ENCODE measurements at regions not wholly inside any gene's neighbourhood (a gene's known extent, or its start where the extent isn't known, plus 50 kb on each side); places are given as distances from the start of the nearest gene placed in this dataset.

DNA sequence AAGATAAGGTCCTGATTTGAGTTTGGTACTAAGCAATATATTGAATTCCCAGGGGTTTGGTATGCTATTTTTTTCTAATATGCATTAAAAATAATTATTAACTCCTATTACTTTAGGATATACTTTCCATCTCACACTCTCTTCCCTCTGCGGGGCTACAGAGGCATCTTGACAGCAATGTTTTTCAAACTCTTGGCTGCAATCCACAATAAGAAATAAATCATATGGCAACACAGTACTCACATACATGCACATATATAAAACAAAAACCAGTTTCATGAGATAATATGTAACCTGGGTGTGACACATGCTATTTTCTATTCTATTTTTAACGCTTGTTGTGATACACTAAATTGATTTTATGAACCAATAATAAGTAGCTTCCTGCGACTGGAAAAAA, 189.5 kb downstream of the UNC5CL start:
- Histone ChIP-seq H3K9me3 (no peaks in the 10 kb centered on the region), H3K4me3 (ENCODE audit: low read depth in 1 of 2, low read length in 1 of 2) (no peak overlapping the region), H3K4me1 (ENCODE audit: control insufficient read depth in 1 of 2, insufficient read depth in 1 of 2, low read depth in 1 of 2, low read length in 1 of 2) (no peaks in the 10 kb centered on the region), H3K27me3 (peaks cover 5% of the 10 kb centered on the region), H3K27ac (no peak overlapping the region), H3K36me3 (no peaks in the 10 kb centered on the region)
- TF ChIP-seq, protein P1, sequence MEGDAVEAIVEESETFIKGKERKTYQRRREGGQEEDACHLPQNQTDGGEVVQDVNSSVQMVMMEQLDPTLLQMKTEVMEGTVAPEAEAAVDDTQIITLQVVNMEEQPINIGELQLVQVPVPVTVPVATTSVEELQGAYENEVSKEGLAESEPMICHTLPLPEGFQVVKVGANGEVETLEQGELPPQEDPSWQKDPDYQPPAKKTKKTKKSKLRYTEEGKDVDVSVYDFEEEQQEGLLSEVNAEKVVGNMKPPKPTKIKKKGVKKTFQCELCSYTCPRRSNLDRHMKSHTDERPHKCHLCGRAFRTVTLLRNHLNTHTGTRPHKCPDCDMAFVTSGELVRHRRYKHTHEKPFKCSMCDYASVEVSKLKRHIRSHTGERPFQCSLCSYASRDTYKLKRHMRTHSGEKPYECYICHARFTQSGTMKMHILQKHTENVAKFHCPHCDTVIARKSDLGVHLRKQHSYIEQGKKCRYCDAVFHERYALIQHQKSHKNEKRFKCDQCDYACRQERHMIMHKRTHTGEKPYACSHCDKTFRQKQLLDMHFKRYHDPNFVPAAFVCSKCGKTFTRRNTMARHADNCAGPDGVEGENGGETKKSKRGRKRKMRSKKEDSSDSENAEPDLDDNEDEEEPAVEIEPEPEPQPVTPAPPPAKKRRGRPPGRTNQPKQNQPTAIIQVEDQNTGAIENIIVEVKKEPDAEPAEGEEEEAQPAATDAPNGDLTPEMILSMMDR (IDR thresholded peaks at IDR 0.05): no peak

DNA sequence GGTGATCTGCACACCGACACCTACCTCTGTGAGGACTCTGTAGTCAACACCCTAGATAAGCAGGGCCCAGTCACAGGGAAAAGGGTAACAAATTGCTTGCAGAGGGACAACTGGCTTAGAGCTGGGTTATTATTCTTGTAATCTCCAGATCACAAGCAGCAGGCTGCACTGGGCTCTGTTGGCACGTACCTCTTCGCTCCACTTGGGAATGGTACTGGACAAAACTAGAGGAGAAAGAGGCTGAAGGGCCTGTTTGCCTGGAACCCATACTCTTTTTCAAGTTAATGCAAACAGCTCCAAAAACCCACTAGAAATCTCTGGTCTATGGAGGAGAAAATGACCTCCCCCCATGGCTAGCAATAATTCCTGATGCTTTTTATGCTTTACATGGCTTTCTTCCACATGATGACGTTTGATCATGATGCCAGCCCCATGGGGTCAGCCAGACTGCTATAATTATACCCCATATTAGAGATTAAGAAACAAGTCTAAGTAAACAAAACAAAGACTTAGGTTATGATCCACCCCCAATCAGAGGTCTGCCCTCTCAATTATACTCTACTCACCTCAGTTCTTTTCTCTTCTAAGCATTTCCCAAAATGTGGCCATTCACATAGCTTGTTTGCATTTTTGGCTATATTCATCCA, 190.0 kb downstream of the UNC5CL start:
- Histone ChIP-seq H3K4me1 (ENCODE audit: control insufficient read depth in 1 of 2, insufficient read depth in 1 of 2, low read depth in 1 of 2, low read length in 1 of 2) (no peaks in the 10 kb centered on the region), H3K27me3 (peaks cover 8% of the 10 kb centered on the region), H3K9me3 (no peaks in the 10 kb centered on the region), H3K27ac (no peak overlapping the region), H3K36me3 (no peaks in the 10 kb centered on the region), H3K4me3 (ENCODE audit: low read depth in 1 of 2, low read length in 1 of 2) (no peak overlapping the region)
- TF ChIP-seq, protein P1 (IDR thresholded peaks at IDR 0.05): no peak

DNA sequence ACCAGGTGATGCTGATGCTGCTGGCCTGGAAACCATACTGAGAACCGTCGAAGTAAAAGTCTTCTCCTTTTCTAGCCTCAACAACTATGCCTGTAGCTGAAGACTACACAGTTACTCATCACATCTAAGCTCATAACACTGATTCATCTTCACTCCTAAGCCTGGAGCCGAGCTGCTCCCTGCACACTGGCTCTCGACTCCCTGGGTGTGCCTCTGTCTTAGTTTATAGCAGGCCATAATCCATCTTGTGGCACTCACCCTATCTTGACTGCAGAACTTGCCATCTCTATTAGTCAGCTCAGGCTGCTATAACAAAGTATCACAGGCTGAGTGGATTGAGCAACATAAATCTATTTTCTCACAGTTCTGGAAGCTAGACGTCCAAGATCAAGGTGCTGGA, 191.0 kb downstream of the UNC5CL start:
- H3K36me3 ChIP-seq: no peaks in the 10 kb centered on the region
- H3K27ac ChIP-seq: no peak overlapping the region
- TF ChIP-seq, protein P1 (IDR thresholded peaks at IDR 0.05): no peak
- no peak overlapping the region for H3K4me3 ChIP-seq (ENCODE audit: low read depth in 1 of 2, low read length in 1 of 2)
- peaks cover 17% of the 10 kb centered on the region for H3K27me3 ChIP-seq
- H3K4me1 ChIP-seq (ENCODE audit: control insufficient read depth in 1 of 2, insufficient read depth in 1 of 2, low read depth in 1 of 2, low read length in 1 of 2): no peaks in the 10 kb centered on the region
- H3K9me3 ChIP-seq: no peaks in the 10 kb centered on the region

DNA sequence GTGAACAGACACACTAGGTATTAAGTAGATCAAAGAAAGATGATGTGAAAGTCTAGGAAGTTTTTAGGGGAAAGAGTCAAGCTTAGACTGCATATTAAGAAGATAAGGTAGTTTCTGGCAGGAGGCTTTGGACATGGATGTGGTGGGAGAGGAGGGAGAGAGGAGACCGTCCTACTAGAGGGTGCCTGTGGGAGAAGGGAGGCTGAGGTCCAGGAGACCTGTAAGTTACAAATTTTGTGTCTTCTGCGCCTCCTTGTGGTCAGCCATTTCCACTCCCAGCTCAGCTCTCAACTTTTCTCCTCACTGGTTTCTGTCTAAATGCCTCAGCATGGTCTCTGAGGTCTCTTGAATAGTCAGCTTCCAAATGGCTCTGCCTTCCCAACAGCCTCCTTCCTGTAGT, 193.5 kb downstream of the UNC5CL start:
- H3K9me3 ChIP-seq: no peaks in the 10 kb centered on the region
- TF ChIP-seq, protein P1 (IDR thresholded peaks at IDR 0.05): no peak
- peaks cover 32% of the 10 kb centered on the region for H3K27me3 ChIP-seq
- H3K4me1 ChIP-seq (ENCODE audit: control insufficient read depth in 1 of 2, insufficient read depth in 1 of 2, low read depth in 1 of 2, low read length in 1 of 2): no peaks in the 10 kb centered on the region
- no peak overlapping the region for H3K27ac ChIP-seq
- no peaks in the 10 kb centered on the region for H3K36me3 ChIP-seq
- H3K4me3 ChIP-seq (ENCODE audit: low read depth in 1 of 2, low read length in 1 of 2): no peak overlapping the region

- no peaks in the 10 kb centered on the region for H3K4me1 ChIP-seq (ENCODE audit: control insufficient read depth in 1 of 2, insufficient read depth in 1 of 2, low read depth in 1 of 2, low read length in 1 of 2)
- no peak overlapping the region for H3K27ac ChIP-seq
- TF ChIP-seq, protein P1 (IDR thresholded peaks at IDR 0.05): no peak
- peaks cover 37% of the 10 kb centered on the region for H3K27me3 ChIP-seq
- H3K36me3 ChIP-seq: no peaks in the 10 kb centered on the region
- H3K4me3 ChIP-seq (ENCODE audit: low read depth in 1 of 2, low read length in 1 of 2): no peak overlapping the region
- H3K9me3 ChIP-seq: no peaks in the 10 kb centered on the region
Measured at GRCh38 chr6:40844246-40844645, 194.8 kb downstream of the UNC5CL start.

Data from neutrophil (primary cell).